Umbilical cord (tissue), 1 donor: ENCODE measurements at regions not wholly inside any gene's neighbourhood (a gene's known extent, or its start where the extent isn't known, plus 50 kb on each side); places are given as distances from the start of the nearest gene placed in this dataset.
"Not testable (repeated sequence)": the region's sequence is repeated elsewhere in the genome, so short reads cannot be mapped to it uniquely, and the experiment has no call there.

Experiments
- DNase-seq: peaks from one replicate; pipeline ENCODE4 v3.0.0-alpha.2; 2015; ENCODE audit warnings: low spot score

GRCh38 chr2:111444516-111444915, 323.8 kb downstream of the BCL2L11 start:
- not testable (repeated sequence) for DNase-seq

GRCh38 chr2:111445191-111445929, 324.6 kb downstream of the BCL2L11 start:
- DNase-seq, result not testable (repeated sequence)

- not testable (repeated sequence) for DNase-seq
These were observed 325.2 kb downstream of the BCL2L11 start for GRCh38 chr2:111445941-111446340.

GRCh38 chr2:111447482-111447881, 326.8 kb downstream of the BCL2L11 start:
- DNase-seq, result not testable (repeated sequence)

- DNase-seq, result not testable (repeated sequence)
These were observed 328.1 kb downstream of the BCL2L11 start for GRCh38 chr2:111448796-111449195.

GRCh38 chr2:111450526-111450925, 329.8 kb downstream of the BCL2L11 start:
- DNase-seq, result not testable (repeated sequence)

- DNase-seq, result not testable (repeated sequence)
These were observed 331.0 kb downstream of the BCL2L11 start for GRCh38 chr2:111451692-111452199.

GRCh38 chr2:111452208-111452607, 331.5 kb downstream of the BCL2L11 start:
- not testable (repeated sequence) for DNase-seq

- not testable (repeated sequence) for DNase-seq
These were observed 332.6 kb downstream of the BCL2L11 start for GRCh38 chr2:111453308-111453707.

GRCh38 chr2:111453816-111454215, 333.1 kb downstream of the BCL2L11 start:
- DNase-seq, result not testable (repeated sequence)

GRCh38 chr2:111454404-111454803, 333.7 kb downstream of the BCL2L11 start:
- DNase-seq, result peak; percentile 35

GRCh38 chr2:111455016-111456015, 334.6 kb downstream of the BCL2L11 start:
- not testable (repeated sequence) for DNase-seq

- not testable (repeated sequence) for DNase-seq
These were observed 336.5 kb downstream of the BCL2L11 start for GRCh38 chr2:111457191-111457590.

- not testable (repeated sequence) for DNase-seq
These were observed 340.2 kb downstream of the BCL2L11 start for GRCh38 chr2:111460901-111461300.

GRCh38 chr2:111461831-111462230, 341.1 kb downstream of the BCL2L11 start:
- DNase-seq, result not testable (repeated sequence)

- not testable (repeated sequence) for DNase-seq
These were observed 341.9 kb downstream of the BCL2L11 start for GRCh38 chr2:111462572-111462971.

GRCh38 chr2:111463238-111463848, 342.6 kb downstream of the BCL2L11 start:
- not testable (repeated sequence) for DNase-seq

- not testable (repeated sequence) for DNase-seq
These were observed 343.2 kb downstream of the BCL2L11 start for GRCh38 chr2:111463956-111464355.

GRCh38 chr2:111464367-111464766, 343.7 kb downstream of the BCL2L11 start:
- DNase-seq, result not testable (repeated sequence)

- not testable (repeated sequence) for DNase-seq
These were observed 344.8 kb downstream of the BCL2L11 start for GRCh38 chr2:111465521-111465920.

GRCh38 chr2:111466744-111467143, 346.0 kb downstream of the BCL2L11 start:
- DNase-seq, result not testable (repeated sequence)
